SK-N-SH (cell line): ENCODE measurements at regions not wholly inside any gene's neighbourhood (a gene's known extent, or its start where the extent isn't known, plus 50 kb on each side); places are given as distances from the start of the nearest gene placed in this dataset.

Experiments
- CTCF ChIA-PET: fragments of 300-600, 350-600 bp; formaldehyde crosslinking; extraction: SDS; loops from one replicate; lab custom pipeline; 2021; lab: Yijun Ruan, JAX
- POLR2A ChIA-PET: fragments of 350-600 bp; sonication (Branson Sonifier 250); formaldehyde crosslinking; extraction: SDS; loops from one replicate; lab custom pipeline; 2020; ENCODE audit warnings: antibody characterized with exemption, inconsistent platforms; lab: Yijun Ruan, JAX
- DNase-seq: peaks from one replicate; pipeline ENCODE4 v3.0.0; 2012
- H2AFZ ChIP-seq: fragments of 200-600 bp; sonication (generic); 2 replicates; pipeline ENCODE4 v1.8.1; 2016; ENCODE audit warnings: antibody characterized with exemption, mild to moderate bottlenecking, low read depth
- H3F3A ChIP-seq: fragments of 200-600 bp; sonication (generic); replicated peaks from 2 replicates; pipeline ENCODE3; 2016; ENCODE audit warnings: antibody characterized with exemption, mild to moderate bottlenecking; ENCODE audit not compliant: insufficient read depth
- H3K27ac ChIP-seq, 2 experiments: fragments of 200-500 bp in 1 of 2; fragments of 200-600 bp in 1 of 2; sonication (Bioruptor generic) in 1 of 2; sonication (generic), shearing (Covaris generic) in 1 of 2; 2 replicates each; pipeline versions ENCODE4 v1.5.1 to v1.6.1; 2014 to 2016; ENCODE audit warnings: low read depth in 2 of 2, inconsistent platforms in 1 of 2, low read length in 1 of 2, mild to moderate bottlenecking in 1 of 2, mixed read lengths in 1 of 2
- H3K27me3 ChIP-seq: fragments of 200-600 bp; sonication (generic), shearing (Covaris generic); 2 replicates; pipeline ENCODE4 v1.6.1; 2016; ENCODE audit warnings: mixed run types; ENCODE audit not compliant: insufficient read depth
- H3K36me3 ChIP-seq, 2 experiments: fragments of 200-500 bp in 1 of 2; fragments of 200-600 bp in 1 of 2; sonication (Bioruptor generic) in 1 of 2; sonication (generic) in 1 of 2; replicated peaks in 1 of 2; 2 replicates each; pipeline versions ENCODE3 to v1.5.1; 2014 to 2016; ENCODE audit warnings: low read length in 1 of 2, mild to moderate bottlenecking in 1 of 2; ENCODE audit not compliant: insufficient read depth in 2 of 2, control insufficient read depth in 1 of 2
- H3K4me1 ChIP-seq, 2 experiments: fragments of 200-500 bp in 1 of 2; fragments of 200-600 bp in 1 of 2; sonication (Bioruptor generic) in 1 of 2; sonication (generic), shearing (Covaris generic) in 1 of 2; 2 replicates each; pipeline versions ENCODE4 v1.5.1 to v1.6.1; 2014 to 2016; ENCODE audit warnings: low read depth in 1 of 2, low read length in 1 of 2, mixed run types in 1 of 2; ENCODE audit not compliant: insufficient read depth in 2 of 2, control insufficient read depth in 1 of 2
- H3K4me2 ChIP-seq: fragments of 200-600 bp; sonication (generic), shearing (Covaris generic); 2 replicates; pipeline ENCODE4 v1.6.1; 2017; ENCODE audit warnings: mixed run types
- H3K4me3 ChIP-seq, 2 experiments: fragments of 200-500 bp in 1 of 2; fragments of 200-600 bp in 1 of 2; sonication (Bioruptor generic) in 1 of 2; sonication (generic), shearing (Covaris generic) in 1 of 2; 2 replicates each; pipeline versions ENCODE4 v1.5.1 to v1.8.1; 2014 to 2016; ENCODE audit warnings: low read depth in 2 of 2, inconsistent platforms in 1 of 2, low read length in 1 of 2, mild to moderate bottlenecking in 1 of 2, mixed read lengths in 1 of 2, moderate library complexity in 1 of 2
- H3K79me2 ChIP-seq: fragments of 200-600 bp; sonication (generic); 2 replicates; pipeline ENCODE4 v1.8.1; 2017; ENCODE audit warnings: mild to moderate bottlenecking; ENCODE audit not compliant: insufficient read depth
- H3K9ac ChIP-seq: fragments of 200-600 bp; sonication (generic); 2 replicates; pipeline ENCODE4 v1.6.1; 2017; ENCODE audit warnings: mixed run types
- H3K9me2 ChIP-seq: fragments of 200-600 bp; sonication (generic); 2 replicates; pipeline ENCODE4 v1.6.1; 2017; ENCODE audit warnings: mixed run types
- H3K9me3 ChIP-seq: fragments of 200-600 bp; sonication (generic); 2 replicates; pipeline ENCODE4 v1.6.1; 2017; ENCODE audit warnings: mixed run types, mild to moderate bottlenecking, moderate library complexity
- H4K20me1 ChIP-seq: fragments of 200-600 bp; sonication (generic); 2 replicates; pipeline ENCODE4 v1.6.1; 2017; ENCODE audit warnings: mild to moderate bottlenecking, mixed run types; ENCODE audit not compliant: insufficient read depth
- CHD2 ChIP-seq: fragments of 150-350 bp; IDR thresholded peaks from 2 replicates; pipeline ENCODE4 v1.6.1; 2018; ENCODE audit warnings: low read length; ENCODE audit not compliant: partially characterized antibody
- CTCF ChIP-seq: fragments of 200-600 bp; sonication (generic); IDR thresholded peaks from 2 replicates; pipeline ENCODE4 v1.6.1; 2017; ENCODE audit warnings: antibody characterized with exemption, mild to moderate bottlenecking, moderate library complexity
- ELF1 ChIP-seq: IDR thresholded peaks from 2 replicates; pipeline ENCODE4 v1.4.0; 2012
- EP300 ChIP-seq, 2 experiments: IDR thresholded peaks; 2 replicates each; pipeline versions ENCODE4 v1.4.0 to v1.6.1; 2012; ENCODE audit warnings: borderline replicate concordance in 1 of 2, low read depth in 1 of 2, low read length in 1 of 2
- JUND ChIP-seq: IDR thresholded peaks from 2 replicates; pipeline ENCODE4 v1.4.0; 2012
- REST ChIP-seq: IDR thresholded peaks from 2 replicates; pipeline ENCODE4 v1.6.1; 2012; ENCODE audit warnings: mild to moderate bottlenecking, low read depth, low read length, moderate library complexity
- WGBS: methylation state at CpG from one replicate; pipeline ENCODE4 v1.1.6; 2017; ENCODE audit warnings: low lambda C conversion rate; 5-methylcytosine and 5-hydroxymethylcytosine counted together

- Histone ChIP-seq H3K9me3 (no peaks in the 10 kb centered on the region), H2AFZ (no peak overlapping the region), H3F3A (no peaks in the 10 kb centered on the region), H3K27ac (no peak overlapping the region), H3K4me1 (no peaks in the 10 kb centered on the region), H3K27me3 (peaks cover 57% of the 10 kb centered on the region), H3K79me2 (no peaks in the 10 kb centered on the region), H3K9ac (no peak overlapping the region), H3K36me3 (no peaks in the 10 kb centered on the region), H3K4me2 (no peak overlapping the region), H4K20me1 (no peaks in the 10 kb centered on the region), H3K4me3 (no peak overlapping the region), H3K9me2 (no peaks in the 10 kb centered on the region)
- no peak for TF ChIP-seq JUND
- TF ChIP-seq CHD2: no peak
- no peak for TF ChIP-seq CTCF
- ChIA-PET POLR2A (no interaction called here), CTCF (no interaction called here)
- 40% methylated on average over 18 of the region's 24 CpGs for WGBS
- DNase-seq: no peak
Observed at GRCh38 chr16:86894029-86894567, 315.7 kb downstream of the FOXL1 start.

- Histone ChIP-seq H3K36me3 (no peaks in the 10 kb centered on the region), H3K9ac (no peak overlapping the region), H3K27me3 (peaks cover 57% of the 10 kb centered on the region), H3K27ac (no peak overlapping the region), H3F3A (no peaks in the 10 kb centered on the region), H3K4me1 (peaks cover 0 to 8% of the 10 kb centered on the region in 2 experiments; a peak in 1 of 4 replicates), H2AFZ (no peak overlapping the region), H3K4me2 (no peak overlapping the region), H4K20me1 (no peaks in the 10 kb centered on the region), H3K9me3 (no peaks in the 10 kb centered on the region), H3K4me3 (no peak overlapping the region), H3K9me2 (no peaks in the 10 kb centered on the region), H3K79me2 (no peaks in the 10 kb centered on the region)
- 16% methylated on average over 11 of the region's 15 CpGs for WGBS
- TF ChIP-seq ELF1 (no peak), REST (no peak), EP300 (IDR thresholded peaks at IDR 0.05; ENCODE audit: borderline replicate concordance in 1 of 2, low read depth in 1 of 2, low read length in 1 of 2) (no peak)
- ChIA-PET POLR2A (no interaction called here), CTCF (interaction anchor here (1.0 to 1.9 kb wide), 2 partner anchors 12 to 21 kb away, joined by 3 to 6 read pairs; no protein-coding TSS in a partner anchor)
- no peak for DNase-seq
Observed at GRCh38 chr16:86894925-86895324, 316.6 kb downstream of the FOXL1 start.
